ENCODE measurements at regions not wholly inside any gene's neighbourhood (a gene's known extent, or its start where the extent isn't known, plus 50 kb on each side); places are given as distances from the start of the nearest gene placed in this dataset.
A peak's percentile ranks its signal among the peaks of the same experiment; 100 is the strongest.

DNA sequence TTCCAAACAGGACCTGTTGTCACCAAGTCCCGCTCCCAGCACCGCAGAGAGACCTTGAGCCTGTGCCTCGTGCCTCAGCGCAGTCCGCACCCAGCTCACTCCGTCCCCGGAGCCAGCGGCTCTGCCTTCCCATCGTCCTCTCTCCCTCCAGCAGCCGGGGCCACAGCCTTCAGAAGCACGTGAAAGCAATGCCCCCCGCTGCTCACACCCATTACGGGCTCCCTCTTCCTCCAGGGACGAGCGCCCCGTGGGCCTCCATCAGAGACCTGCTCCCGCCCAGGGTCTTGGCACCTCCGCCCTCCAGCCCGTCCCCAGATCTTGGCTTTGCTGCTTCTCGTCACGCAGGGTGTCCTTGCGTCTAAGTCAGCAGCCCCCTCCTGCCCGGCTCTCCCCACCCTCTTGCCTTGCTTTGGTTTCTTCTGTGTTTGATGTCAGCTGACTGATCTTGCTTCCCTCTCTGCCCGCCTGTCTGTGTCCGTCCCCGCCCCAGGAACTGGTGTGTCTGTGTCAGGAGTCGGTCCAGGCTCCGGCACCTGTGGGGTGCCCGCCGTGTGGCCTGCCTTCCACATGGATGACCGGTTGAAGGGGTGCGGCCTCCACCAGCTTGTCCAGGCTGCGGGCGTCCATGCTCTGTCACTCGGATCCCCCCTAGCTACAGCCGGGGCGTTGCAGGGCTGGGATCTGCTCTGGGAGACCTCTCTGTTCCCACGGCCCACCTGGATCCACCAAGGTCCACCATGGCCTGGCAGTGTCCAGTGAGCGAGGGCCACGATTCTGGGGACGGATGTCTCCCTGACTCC, 61.9 kb downstream of the FOXL3 start:
- H3K4me3 Mint-ChIP-seq: no peak overlapping the region
- Histone ChIP-seq H3K4me3 (ENCODE audit: low read depth, low read length) (peak overlapping the region; percentile 73), H3K9me3 (ENCODE audit: control insufficient read depth in 2 of 2, low read length in 2 of 2) (no peaks in the 10 kb centered on the region), H3K27me3 (ENCODE audit: control insufficient read depth, insufficient read depth, low read length) (no peaks in the 10 kb centered on the region), H3K27ac (ENCODE audit: insufficient read depth, low read length, poor library complexity, severe bottlenecking) (peak overlapping the region; percentile 72), H3K36me3 (ENCODE audit: control insufficient read depth, insufficient read depth, low read length) (no peaks in the 10 kb centered on the region), H3K4me1 (ENCODE audit: control insufficient read depth, insufficient read depth, low read length, poor library complexity, severe bottlenecking) (peaks cover 7% of the 10 kb centered on the region)
- peak overlapping the region in 1 of 3 donors; percentile 96 for H3K27ac Mint-ChIP-seq
- peaks cover 0 to 22% (median 8%) of the 10 kb centered on the region in 4 donors for H3K4me1 Mint-ChIP-seq
- ATAC-seq (ENCODE audit: low read depth in 2 of 2) (peak; percentile 61 to 72), DNase-seq (peak; percentile 18 to 82 (median 58))
- no peaks in the 10 kb centered on the region for H3K27me3 Mint-ChIP-seq
- H3K9me3 Mint-ChIP-seq: peaks cover 0 to 10% (median 0%) of the 10 kb centered on the region in 7 donors
- peaks cover 6% of the 10 kb centered on the region for H3K36me3 Mint-ChIP-seq

DNA sequence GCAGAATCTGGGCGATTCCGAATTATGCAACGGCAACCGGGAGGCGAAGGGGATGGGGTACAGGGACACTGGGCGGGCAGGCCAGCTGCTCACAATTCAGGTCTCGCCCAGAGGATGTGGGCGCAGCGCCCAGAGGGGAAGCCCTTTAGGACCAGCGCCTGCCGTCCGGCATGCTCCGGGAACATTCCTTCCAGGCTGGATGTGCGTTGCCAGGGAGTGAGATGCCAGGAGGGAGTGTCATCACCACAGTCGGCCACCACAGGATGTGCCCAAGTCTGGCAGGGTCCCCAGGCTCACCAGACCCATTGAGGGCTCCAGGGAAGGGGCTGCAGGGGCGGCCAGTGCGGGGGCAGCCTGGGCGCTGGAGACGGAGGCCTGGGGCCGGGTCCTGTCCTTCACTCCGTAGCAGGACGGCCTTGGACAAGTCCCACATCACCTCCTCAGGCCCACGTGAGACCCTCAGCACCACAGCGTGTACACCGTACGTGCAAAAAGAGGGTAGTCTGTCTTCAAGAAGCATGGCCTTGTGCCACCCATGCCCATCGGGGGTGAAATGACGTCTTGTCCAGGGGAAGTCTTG, 63.9 kb downstream of the FOXL3 start:
- peaks cover 0 to 19% (median 11%) of the 10 kb centered on the region in 4 donors for H3K4me1 Mint-ChIP-seq
- DNase-seq (no peak), ATAC-seq (ENCODE audit: low read depth in 2 of 2) (no peak)
- no peaks in the 10 kb centered on the region for H3K27me3 ChIP-seq (ENCODE audit: control insufficient read depth, insufficient read depth, low read length)
- no peak overlapping the region for H3K27ac ChIP-seq (ENCODE audit: insufficient read depth, low read length, poor library complexity, severe bottlenecking)
- H3K9me3 Mint-ChIP-seq: peaks cover 0 to 4% (median 0%) of the 10 kb centered on the region in 7 donors
- H3K4me3 Mint-ChIP-seq: no peak overlapping the region
- peaks cover 0 to 9% of the 10 kb centered on the region in 2 experiments for H3K9me3 ChIP-seq (ENCODE audit: control insufficient read depth in 2 of 2, low read length in 2 of 2)
- H3K36me3 ChIP-seq (ENCODE audit: control insufficient read depth, insufficient read depth, low read length): no peaks in the 10 kb centered on the region
- peaks cover 7% of the 10 kb centered on the region for H3K4me1 ChIP-seq (ENCODE audit: control insufficient read depth, insufficient read depth, low read length, poor library complexity, severe bottlenecking)
- H3K4me3 ChIP-seq (ENCODE audit: low read depth, low read length): no peak overlapping the region
- H3K27me3 Mint-ChIP-seq: no peaks in the 10 kb centered on the region
- peaks cover 2% of the 10 kb centered on the region for H3K36me3 Mint-ChIP-seq
- H3K27ac Mint-ChIP-seq: peak overlapping the region in 1 of 3 donors; percentile 42

- Histone ChIP-seq H3K36me3 (ENCODE audit: control insufficient read depth, insufficient read depth, low read length) (no peaks in the 10 kb centered on the region), H3K9me3 (ENCODE audit: control insufficient read depth in 2 of 2, low read length in 2 of 2) (peaks cover 0 to 10% of the 10 kb centered on the region in 2 experiments), H3K4me3 (ENCODE audit: low read depth, low read length) (no peak overlapping the region), H3K27ac (ENCODE audit: insufficient read depth, low read length, poor library complexity, severe bottlenecking) (no peak overlapping the region), H3K27me3 (ENCODE audit: control insufficient read depth, insufficient read depth, low read length) (no peaks in the 10 kb centered on the region), H3K4me1 (ENCODE audit: control insufficient read depth, insufficient read depth, low read length, poor library complexity, severe bottlenecking) (peaks cover 11% of the 10 kb centered on the region)
- H3K4me1 Mint-ChIP-seq: peaks cover 0 to 19% (median 9%) of the 10 kb centered on the region in 4 donors
- no peaks in the 10 kb centered on the region for H3K36me3 Mint-ChIP-seq
- H3K27ac Mint-ChIP-seq: no peak overlapping the region
- H3K9me3 Mint-ChIP-seq: peaks cover 0 to 2% (median 0%) of the 10 kb centered on the region in 7 donors
- H3K27me3 Mint-ChIP-seq: no peaks in the 10 kb centered on the region
- DNase-seq (no peak), ATAC-seq (ENCODE audit: low read depth in 2 of 2) (no peak)
- no peak overlapping the region for H3K4me3 Mint-ChIP-seq
Measured at GRCh38 chr7:354597-355470, 64.9 kb downstream of the FOXL3 start.

DNA sequence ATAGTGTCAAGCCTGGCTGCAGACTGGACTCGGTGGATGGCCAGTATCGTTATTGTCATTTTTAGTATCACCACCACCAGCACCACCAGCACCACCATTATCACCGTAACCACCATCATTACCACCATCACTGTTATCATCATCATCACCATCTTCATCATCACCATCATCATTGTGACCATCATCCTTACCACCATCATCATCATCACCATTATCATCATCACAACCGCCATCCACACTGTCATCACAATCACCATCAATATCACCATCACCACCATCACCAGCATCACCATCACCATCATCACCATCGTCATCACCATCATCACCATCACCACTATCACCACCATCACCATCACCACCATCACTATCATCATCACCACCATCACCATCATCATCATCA, 65.6 kb downstream of the FOXL3 start:
- DNase-seq (no peak), ATAC-seq (ENCODE audit: low read depth in 2 of 2) (no peak)
- no peak overlapping the region for H3K4me3 Mint-ChIP-seq
- Histone ChIP-seq H3K4me1 (ENCODE audit: control insufficient read depth, insufficient read depth, low read length, poor library complexity, severe bottlenecking) (peaks cover 19% of the 10 kb centered on the region), H3K27me3 (ENCODE audit: control insufficient read depth, insufficient read depth, low read length) (no peaks in the 10 kb centered on the region), H3K36me3 (ENCODE audit: control insufficient read depth, insufficient read depth, low read length) (no peaks in the 10 kb centered on the region), H3K27ac (ENCODE audit: insufficient read depth, low read length, poor library complexity, severe bottlenecking) (no peak overlapping the region), H3K9me3 (ENCODE audit: control insufficient read depth in 2 of 2, low read length in 2 of 2) (peaks cover 0 to 10% of the 10 kb centered on the region in 2 experiments), H3K4me3 (ENCODE audit: low read depth, low read length) (no peak overlapping the region)
- H3K27me3 Mint-ChIP-seq: no peaks in the 10 kb centered on the region
- peaks cover 4 to 24% (median 12%) of the 10 kb centered on the region in 4 donors for H3K4me1 Mint-ChIP-seq
- no peak overlapping the region for H3K27ac Mint-ChIP-seq
- peaks cover 0 to 2% (median 0%) of the 10 kb centered on the region in 7 donors for H3K9me3 Mint-ChIP-seq
- no peaks in the 10 kb centered on the region for H3K36me3 Mint-ChIP-seq

GRCh38 chr7:356087-356486, 66.1 kb downstream of the FOXL3 start:
- Histone ChIP-seq H3K36me3 (ENCODE audit: control insufficient read depth, insufficient read depth, low read length) (no peaks in the 10 kb centered on the region), H3K27ac (ENCODE audit: insufficient read depth, low read length, poor library complexity, severe bottlenecking) (no peak overlapping the region), H3K9me3 (ENCODE audit: control insufficient read depth in 2 of 2, low read length in 2 of 2) (peaks cover 0 to 10% of the 10 kb centered on the region in 2 experiments), H3K27me3 (ENCODE audit: control insufficient read depth, insufficient read depth, low read length) (no peaks in the 10 kb centered on the region), H3K4me1 (ENCODE audit: control insufficient read depth, insufficient read depth, low read length, poor library complexity, severe bottlenecking) (peaks cover 24% of the 10 kb centered on the region), H3K4me3 (ENCODE audit: low read depth, low read length) (no peak overlapping the region)
- ATAC-seq (ENCODE audit: low read depth in 2 of 2): no peak
- Mint-ChIP-seq H3K4me1 (peaks cover 5 to 26% (median 16%) of the 10 kb centered on the region in 4 donors), H3K36me3 (no peaks in the 10 kb centered on the region), H3K27me3 (no peaks in the 10 kb centered on the region), H3K4me3 (no peak overlapping the region), H3K9me3 (peaks cover 0 to 2% (median 0%) of the 10 kb centered on the region in 7 donors), H3K27ac (no peak overlapping the region)
- no peak for DNase-seq

DNA sequence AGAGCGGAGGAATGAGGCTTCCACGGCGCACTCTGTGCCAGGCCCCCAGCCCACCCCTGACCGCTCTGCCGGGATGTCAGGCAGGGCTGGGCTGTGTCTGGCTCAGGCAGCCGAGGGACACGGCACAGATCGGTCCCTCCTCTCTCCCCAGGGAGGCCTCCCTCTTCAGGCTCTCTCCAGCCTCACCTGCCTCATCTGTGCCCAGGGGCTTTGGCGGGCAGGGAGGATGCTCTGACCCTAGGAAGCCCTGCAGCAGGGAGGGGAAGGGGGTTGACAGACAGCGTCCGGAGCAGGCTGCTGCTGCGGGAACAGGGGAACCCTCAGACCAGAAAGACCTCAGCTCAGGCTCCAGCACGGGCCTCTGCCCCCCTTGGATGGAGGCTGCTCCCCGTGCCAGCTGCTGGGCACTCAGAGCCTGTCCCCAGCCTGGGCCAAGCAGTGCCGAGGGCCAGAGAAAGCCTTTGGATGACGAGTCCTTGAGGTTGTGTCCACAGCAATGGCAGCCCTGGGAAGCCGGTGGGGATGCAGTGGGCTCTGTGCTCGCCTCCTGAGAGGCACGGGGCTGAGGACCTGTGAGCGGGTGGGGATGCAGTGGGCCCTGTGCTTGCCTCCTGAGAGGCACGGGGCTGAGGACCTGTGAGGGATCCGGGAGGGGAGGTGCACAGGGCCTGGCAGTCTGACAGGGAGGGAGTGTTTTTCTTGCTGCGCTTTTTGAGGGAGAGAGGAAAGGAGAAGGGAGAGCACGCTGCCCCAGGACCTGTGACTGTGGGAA, 66.9 kb downstream of the FOXL3 start:
- Histone ChIP-seq H3K27me3 (ENCODE audit: control insufficient read depth, insufficient read depth, low read length) (no peaks in the 10 kb centered on the region), H3K27ac (ENCODE audit: insufficient read depth, low read length, poor library complexity, severe bottlenecking) (no peak overlapping the region), H3K4me3 (ENCODE audit: low read depth, low read length) (no peak overlapping the region), H3K4me1 (ENCODE audit: control insufficient read depth, insufficient read depth, low read length, poor library complexity, severe bottlenecking) (peaks cover 27% of the 10 kb centered on the region), H3K36me3 (ENCODE audit: control insufficient read depth, insufficient read depth, low read length) (no peaks in the 10 kb centered on the region), H3K9me3 (ENCODE audit: control insufficient read depth in 2 of 2, low read length in 2 of 2) (peaks cover 0 to 10% of the 10 kb centered on the region in 2 experiments)
- Mint-ChIP-seq H3K4me1 (peaks cover 6 to 27% (median 15%) of the 10 kb centered on the region in 4 donors), H3K36me3 (no peaks in the 10 kb centered on the region), H3K4me3 (no peak overlapping the region), H3K27me3 (no peaks in the 10 kb centered on the region), H3K9me3 (peaks cover 0 to 2% (median 0%) of the 10 kb centered on the region in 7 donors), H3K27ac (peak overlapping the region in 1 of 3 donors; percentile 82)
- ATAC-seq (ENCODE audit: low read depth in 2 of 2) (no peak), DNase-seq (no peak)
